ENCODE measurements at regions not wholly inside any gene's neighbourhood (a gene's known extent, or its start where the extent isn't known, plus 50 kb on each side); places are given as distances from the start of the nearest gene placed in this dataset.

DNA sequence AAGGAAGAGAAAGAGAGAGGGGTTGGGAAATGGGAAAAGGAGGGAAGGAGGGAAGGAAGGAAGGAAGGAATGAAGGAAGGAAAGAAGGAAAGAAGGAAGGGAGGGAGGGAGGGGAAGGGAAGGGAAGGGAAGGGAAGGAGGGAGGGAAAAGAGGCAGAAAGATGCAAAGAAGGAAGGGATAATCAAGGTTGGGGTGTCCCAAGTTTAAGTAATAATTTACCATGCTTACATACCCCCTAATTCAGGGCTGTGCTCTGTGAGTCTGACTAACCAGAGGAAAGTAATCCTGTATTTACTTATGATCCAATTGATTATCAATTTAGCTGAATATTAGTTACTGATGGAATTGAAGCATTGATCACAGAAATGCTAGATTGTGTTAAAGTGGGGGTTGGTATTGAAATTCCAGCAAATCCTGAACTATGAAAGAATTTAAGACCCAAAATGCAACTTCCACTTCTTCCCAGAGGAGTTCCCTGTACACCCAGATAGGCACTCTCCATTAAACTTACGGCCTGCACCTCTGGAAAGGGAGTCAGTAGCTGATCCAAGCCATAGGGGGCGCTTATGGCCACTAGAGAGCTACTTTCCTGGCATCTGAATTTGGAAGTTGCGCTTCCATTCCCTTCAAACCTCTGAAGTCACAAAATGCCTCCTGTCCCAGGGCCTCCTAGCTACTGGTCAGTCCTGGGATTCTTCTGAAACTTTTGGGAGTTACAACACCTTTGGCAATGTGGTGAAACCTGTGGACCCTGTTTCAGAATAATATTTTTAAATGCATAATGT, 162.7 kb upstream of the PWP1 start:
- ATAC-seq (no peak), DNase-seq (no peak)
- intact Hi-C loops (cut with DNase I), result no loop called here

DNA sequence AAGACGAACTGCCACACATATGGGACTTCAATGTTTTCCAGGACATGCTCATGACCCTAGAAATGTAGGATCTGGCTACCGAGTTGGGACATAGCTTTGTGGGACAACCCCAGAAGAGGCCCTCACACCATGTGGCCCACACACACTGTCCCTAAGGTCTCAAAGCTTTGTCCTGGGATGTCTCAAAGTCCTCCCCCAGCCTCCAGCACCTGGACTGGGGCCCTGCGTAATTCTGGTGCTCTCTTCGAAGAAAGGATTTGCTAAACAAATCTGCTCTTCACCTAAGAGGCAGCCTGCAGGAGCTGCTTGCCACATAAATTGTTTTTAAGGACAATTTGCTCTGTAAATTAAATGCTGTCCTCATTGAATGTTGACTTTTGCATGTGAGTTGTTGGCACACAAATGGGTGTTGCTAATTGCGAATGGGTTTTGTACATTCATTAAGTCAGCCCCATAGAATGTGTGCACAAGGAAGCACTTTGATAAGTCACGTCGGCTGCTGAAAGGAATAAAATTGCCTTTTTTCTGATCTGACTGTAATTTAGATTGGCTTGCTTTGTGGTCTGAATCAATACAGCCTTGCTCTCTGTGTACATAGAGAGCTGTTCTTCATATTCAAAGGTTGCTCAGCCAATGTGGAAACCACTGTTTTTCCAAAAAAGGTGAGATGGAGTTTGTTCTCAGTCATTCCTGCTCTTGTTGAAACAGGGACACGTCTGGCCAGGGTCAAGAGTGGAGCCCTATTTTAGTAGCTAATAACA, 161.6 kb upstream of the PWP1 start:
- intact Hi-C loops (cut with DNase I), result no loop called here
- no peak for ATAC-seq
- no peak for DNase-seq

DNA sequence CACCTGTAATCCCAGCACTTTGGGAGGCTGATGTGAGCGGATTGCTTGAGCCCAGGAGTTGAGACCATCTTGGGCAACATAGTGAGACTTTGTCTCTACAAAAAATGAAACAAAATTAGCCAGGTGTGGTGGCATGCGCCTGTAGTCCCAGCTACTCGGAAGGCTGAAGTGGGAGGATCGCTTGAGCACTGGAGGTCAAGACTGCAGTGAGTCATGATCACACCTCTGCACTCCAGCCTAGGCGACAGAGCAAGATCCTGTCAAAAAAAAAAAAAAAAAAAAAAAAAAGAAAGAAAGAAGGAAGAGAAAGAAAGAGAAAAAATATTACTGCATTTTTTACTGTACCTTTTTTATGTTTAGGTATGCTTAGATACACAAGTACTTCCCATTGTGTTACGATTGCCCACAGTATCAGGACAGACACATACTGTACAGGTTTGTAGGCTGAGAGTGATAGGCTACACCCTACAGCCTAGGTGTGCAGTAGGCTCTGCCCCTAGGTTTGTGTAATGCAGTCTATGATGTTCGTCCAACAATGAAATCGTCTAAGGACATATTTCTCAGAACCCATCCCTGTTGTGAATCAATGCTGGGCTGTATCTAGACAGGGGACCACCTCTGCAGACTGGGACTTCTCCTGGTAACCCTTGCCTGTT, 160.4 kb upstream of the PWP1 start:
- no peak for ATAC-seq
- DNase-seq, result no peak
- intact Hi-C loops (cut with DNase I), result no loop called here

DNA sequence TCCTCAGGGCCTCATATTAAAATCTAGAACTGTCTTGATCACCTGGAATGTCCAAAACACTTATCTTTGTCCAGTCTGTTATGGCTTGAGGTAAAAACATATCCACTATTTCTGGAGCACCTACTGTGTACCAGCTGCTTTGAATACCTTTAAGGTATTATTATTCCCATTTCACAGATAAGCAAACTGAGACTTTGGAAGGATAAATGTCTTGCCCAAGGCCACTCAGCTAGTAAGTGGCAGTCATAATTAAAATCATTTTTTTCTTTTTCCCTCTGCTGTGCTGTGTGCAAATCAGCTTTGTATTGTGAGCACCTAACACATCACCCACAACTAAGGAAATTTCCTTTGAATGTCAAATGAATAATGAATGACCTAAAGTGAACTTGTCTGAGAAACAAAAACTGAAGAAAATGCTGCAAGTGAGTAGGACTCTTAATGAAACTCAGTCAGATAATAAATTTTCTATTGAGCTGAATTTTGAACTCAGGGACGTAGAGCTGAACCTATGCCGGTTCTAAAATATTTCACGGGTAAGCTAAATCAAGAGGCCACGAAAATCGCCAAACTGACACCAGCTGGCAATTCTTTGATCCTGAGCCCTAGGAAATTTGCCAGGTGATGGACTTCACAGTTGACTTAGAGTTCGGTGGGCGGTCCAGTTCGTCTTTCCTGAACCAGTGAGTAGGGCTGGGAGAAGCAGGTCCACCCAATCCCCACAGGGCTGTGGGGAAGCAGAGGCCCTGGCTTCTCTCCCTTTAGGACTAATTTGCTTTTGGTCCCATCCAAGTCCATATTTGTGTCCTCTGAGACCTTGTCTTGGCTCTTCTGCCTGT, 159.7 kb upstream of the PWP1 start:
- no peak for ATAC-seq
- no peak for DNase-seq
- intact Hi-C loops (cut with DNase I), result no loop called here

DNA sequence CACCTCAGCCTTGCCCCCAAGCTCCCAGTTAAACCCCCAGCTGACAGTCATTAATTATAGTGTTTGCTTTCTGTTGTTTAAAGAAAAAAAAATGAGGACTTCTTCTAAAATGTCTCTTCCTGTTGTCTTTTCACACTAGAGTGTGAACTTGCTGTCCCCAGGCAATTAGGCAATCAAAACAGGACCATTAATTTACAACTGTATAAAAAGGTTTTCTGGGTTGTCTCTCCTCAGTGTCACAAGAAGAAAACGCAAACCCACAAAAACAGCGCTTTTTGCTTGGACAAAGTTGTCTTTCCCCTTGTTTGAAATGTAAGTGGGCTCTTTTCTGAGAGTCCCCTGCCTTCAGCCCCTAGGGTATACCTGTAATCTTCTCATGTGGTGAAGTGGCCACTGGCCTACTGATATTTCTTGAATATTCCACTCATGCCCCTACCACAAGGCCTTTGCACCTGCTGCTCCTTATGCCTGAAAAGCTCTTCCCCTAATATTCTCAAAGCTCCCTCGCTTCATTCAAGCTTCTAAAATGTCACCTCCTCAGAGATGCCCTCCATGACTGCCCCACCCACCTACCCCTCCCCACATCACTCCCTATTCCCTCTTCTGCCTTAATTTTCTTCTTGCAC, 158.9 kb upstream of the PWP1 start:
- DNase-seq (no peak), ATAC-seq (no peak)
- intact Hi-C loops (cut with DNase I), result no loop called here

DNA sequence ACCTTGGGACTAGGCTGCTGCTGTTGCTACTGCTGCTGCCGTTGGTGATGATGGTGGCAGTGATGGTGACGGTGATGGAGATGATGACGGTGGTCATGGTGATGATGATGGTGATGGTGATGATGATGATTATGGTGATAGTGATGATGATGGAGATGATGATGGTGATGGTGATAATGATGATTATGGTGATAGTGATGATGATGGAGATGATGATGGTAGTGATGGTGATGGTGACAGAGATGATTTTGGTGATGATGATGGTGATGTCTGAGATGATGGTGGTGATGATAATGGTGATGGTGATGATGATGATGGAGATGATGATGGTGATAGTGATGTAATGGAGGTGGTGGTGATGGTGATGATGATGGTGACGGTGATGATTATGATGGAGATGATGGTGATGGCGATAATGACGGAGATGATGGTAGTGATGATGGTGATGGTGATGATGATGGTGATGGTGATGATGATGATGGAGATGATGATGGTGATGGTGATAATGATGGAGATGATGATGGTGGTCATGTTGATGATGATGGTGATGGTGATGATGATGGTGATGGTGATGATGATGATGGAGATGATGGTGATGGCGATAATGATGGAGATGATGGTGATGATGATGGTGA, 156.8 kb upstream of the PWP1 start:
- intact Hi-C loops (cut with DNase I), result no loop called here
- ATAC-seq (no peak), DNase-seq (no peak)

DNA sequence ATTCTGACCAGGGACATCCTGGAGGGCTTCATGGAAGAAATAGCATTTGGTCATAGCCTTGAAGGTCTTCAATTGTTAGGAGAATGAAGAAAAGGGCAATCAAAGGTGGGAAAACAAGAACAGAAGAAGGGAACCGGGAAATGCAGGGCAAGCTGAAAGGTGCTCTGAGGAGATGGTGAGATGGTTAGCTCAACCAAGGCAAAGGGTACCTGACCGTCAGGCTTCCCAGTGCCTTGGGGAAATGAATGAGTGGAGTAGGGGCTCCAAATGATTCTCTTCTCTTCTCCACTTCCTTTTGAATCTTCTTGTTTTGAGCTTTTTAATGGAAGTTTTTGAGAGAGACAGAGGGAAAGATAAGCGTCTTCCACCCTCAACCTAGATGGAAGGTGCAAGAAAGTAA, 155.6 kb upstream of the PWP1 start:
- DNase-seq (no peak), ATAC-seq (no peak)
- intact Hi-C loops (cut with DNase I), result no loop called here

DNA sequence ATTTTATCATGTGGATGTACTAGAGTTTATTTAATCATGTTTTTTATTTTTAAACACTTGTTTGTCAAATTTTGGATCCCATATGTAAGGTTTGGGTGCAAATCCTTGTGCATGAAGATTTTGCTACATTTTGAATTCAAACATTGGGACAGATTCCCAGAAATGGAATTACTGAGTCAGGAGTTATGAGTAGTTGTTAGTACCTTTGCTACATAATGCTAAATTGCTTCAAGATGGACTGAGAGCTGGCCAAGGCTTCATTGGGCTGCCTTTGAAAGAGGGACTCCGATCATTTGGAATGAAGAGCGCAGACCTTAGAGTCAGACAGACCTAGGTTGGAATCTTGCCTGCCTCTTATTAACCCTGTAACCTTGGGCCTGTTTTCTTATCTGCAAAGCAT, 154.9 kb upstream of the PWP1 start:
- intact Hi-C loops (cut with DNase I), result no loop called here
- ATAC-seq (no peak), DNase-seq (no peak)

DNA sequence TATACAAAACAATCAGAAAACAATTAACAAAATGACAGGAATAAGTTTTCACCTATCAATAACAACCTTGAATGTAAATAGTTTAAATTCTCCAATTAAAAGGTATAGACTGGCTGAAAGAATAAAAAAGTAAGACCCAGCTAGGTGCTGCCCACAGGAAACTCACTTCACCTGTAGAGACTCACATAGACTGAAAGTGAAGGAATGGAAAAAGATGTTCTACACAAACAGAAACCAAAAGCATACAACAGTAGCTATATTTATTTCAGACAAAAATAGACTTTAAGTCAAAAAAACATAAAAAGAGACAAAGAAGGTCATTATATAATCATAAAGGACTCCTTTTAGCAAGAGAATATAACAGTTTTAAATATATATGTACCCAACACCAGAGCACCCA, 152.4 kb upstream of the PWP1 start:
- DNase-seq (no peak), ATAC-seq (no peak)
- intact Hi-C loops (cut with DNase I), result no loop called here

DNA sequence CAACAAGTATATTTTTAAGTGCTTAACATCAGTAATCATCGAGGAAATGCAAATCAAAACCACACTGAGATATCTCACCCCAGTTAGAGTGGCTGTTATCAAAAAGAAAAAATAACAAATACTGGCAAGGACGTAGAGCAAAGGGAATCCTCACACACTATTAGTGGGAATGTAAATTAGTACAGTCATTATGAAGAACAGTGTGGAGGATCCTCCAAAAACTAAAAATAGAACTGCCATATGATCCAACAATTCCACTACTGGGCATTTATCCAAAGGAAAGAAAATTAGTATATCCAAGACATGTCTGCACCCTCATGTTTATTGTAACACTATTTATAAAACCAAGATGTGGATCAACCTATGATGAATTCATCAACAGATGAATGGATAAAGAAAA, 149.0 kb upstream of the PWP1 start:
- intact Hi-C loops (cut with DNase I), result no loop called here
- ATAC-seq, result no peak
- no peak for DNase-seq

DNA sequence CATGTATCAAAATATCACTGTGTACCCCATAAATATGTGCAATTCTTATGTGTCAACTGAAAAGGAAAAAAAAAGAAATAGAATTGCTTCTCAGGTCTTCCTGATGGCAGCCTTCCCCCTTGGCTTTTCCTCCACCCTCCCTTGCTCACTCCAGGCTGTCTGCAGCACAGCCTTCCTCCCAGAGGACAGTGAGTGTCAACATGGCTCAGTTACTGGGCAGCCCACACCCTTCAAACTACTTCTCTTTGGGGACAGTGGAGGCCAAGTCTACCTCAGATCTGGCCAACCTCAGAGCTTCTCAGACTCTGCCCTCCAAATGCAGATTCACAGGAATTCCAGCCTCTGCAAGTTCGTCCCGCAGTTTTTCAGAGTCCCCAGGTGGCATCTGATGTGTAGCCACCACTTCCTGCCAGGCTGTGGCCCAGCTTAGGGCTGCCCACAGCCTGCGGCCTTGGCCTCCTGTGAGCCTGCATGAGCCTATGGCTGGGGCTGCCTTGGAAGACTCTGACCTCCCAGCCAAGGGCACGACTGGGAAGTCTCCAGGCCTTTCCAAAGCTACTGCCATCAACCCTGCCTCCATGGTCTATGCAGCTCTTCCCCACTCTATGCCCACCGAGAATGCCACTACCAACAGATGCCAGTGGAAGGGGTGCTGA, 148.0 kb upstream of the PWP1 start:
- no peak for ATAC-seq
- no peak for DNase-seq
- intact Hi-C loops (cut with DNase I), result no loop called here

DNA sequence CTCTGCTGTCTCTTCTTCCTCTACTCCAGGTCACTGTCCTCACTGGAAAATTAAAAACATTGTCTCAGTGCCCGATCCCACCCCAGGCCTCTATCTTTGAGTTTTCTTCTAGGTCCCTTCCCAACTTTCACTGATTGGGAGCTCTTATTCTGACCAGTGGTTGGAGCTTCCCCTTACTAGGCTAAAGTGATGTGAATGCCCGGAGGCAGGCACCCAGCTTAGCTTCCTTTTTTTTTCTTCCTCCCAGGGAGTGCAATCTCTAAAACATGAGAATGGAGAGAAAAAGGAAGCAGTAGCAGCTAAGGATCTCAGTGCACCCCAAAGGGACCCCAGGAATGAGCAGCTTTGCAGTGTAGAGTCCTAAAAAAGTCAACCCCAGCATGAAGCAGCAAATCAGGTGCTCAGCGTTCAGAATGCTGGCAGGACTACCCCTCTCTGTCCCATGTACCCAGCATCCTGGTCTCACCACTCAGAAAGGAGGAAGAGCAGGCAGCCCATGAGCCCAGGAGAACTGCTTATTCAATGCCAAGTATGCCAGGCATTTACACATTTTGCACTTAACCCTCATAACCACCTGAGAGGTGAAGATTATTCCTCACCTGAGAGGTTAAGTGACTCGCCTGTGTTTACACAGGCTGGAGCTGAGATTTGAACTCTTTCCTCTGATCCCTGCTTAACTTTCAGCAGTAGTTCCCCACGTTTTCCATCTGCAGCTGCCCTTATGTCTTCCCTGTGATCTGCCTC, 146.2 kb upstream of the PWP1 start:
- ATAC-seq, result no peak
- intact Hi-C loops (cut with DNase I), result no loop called here
- DNase-seq, result no peak

DNA sequence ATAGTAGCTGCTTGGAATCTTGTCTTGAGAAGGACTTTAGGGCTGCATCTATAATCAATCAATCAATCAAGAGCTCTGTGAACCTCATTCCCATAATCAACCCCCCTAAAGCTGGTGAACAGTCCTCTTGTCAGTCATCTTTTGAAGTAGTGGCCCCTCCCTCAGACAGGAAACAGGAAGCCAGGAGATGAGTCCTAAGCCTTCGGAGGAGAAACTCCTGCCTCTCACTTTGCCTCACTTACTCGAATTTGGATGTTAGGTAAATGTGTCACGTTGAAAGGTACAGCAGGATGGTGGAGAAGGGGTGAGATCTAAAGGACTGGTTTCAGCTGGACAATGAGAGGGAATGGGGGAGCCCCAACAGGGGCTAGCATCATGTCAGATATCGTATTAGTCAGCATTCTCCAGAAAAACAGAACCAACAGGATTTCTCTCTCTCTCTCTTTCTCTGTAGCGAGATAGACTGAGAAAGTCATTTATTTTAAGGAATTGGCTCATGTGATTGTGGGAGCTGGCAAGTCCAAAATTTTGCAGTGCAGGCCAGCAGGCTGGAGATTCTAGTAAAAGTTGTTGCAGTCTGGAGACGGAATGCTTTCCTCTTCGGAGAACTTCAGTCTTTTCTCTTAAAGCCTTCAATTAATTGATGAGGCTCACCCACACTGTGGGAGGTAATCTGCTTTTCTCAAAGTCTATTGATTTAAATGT, 144.4 kb upstream of the PWP1 start:
- ATAC-seq (no peak), DNase-seq (no peak)
- intact Hi-C loops (cut with DNase I), result no loop called here

DNA sequence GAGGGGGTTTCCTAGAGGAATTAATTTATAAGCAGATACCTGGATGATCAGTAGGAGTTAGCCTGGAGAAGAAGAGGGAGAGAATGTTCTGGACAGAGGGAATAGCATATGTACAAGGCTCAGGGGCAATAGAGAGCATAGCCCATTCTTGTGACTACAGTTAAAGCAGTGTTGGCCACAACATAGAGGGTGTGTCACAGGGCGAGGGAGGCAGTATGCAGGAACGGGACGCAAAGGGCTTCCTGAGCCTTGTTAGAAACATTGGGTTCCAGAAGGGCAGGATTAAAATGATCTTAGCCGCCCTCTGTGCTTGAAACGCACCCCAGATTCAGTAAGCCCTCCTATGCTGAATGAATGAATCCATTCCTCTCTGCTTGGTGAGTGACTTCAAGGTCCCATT, 142.2 kb upstream of the PWP1 start:
- ATAC-seq (no peak), DNase-seq (no peak)
- intact Hi-C loops (cut with DNase I), result no loop called here

DNA sequence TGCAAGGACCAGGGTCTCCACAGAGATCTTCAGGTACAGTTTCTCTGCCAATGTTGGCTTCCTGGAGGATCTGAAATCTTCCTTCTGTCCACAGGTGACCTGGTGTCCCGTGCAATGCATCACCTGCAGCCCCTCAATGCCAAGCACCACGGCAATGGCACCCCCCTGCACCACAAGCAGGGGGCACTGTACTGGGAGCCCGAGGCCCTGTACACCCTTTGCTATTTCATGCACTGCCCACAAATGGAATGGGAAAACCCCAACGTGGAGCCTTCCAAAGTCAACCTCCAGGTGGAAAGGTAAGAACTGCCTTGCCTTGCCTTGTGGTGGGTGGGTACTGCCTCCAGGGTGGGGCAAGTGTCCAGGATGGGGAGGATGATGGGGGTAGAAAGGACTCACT, 141.8 kb upstream of the PWP1 start:
- DNase-seq, result no peak
- ATAC-seq, result no peak
- intact Hi-C loops (cut with DNase I), result no loop called here

DNA sequence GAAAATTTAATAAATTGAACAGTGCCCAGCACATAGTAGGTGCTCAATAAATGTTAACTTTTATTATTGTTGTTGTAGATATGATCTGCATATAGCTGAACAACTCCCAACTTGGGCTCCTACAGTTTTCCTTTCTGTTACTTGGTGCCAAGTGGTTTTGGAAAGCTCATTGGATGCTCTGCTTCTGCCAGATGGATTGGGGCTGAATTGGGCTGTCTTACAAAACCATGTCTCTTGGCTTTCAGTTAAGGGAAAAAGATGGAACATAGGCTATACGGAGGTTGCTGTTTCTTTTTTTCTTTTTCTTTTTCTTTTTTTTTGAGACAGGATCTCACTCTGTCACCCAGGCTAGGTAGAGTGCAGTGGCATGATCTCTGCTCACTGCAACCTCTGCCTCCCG, 140.7 kb upstream of the PWP1 start:
- no peak for DNase-seq

DNA sequence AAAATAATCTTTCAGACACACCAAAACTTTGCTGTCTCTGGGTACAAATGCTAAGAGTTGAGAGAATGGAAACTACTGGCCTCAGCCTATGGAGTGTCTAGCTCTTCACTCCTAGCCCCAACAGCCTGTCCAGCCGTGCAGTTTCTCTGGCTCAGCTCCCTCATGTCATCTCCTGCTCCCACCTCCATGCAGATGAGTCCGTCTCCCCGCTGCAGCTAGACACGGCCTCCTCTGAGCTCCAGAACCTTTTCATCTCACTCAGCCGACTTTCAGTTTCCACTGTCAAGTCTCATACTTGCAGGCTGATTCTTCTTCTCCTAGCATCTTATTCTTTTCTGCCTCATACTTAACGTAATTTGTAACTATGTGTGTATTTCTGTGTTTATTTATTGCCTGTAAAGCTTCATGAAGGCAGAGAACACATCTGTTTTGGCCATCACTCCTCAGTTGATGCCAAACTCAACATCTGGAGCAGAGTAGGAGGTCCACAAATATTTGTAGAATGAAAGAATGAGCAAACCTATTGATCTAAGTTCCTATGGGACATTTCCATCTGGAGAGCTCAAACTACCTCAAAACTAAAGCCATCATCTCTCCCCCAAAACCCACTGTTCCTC, 139.8 kb upstream of the PWP1 start:
- ATAC-seq (peak in 1 of 2 donors; percentile 70), DNase-seq (no peak)
- intact Hi-C loops (cut with DNase I), result no loop called here

More for the DNA sequence above, 140.7 kb upstream of the PWP1 start:
- peak in 1 of 2 donors; percentile 67 for ATAC-seq
- intact Hi-C loops (cut with DNase I), result no loop called here

Measured in left cardiac atrium (tissue), 4 donors.